Stimulated activated CD4-positive, alpha-beta T cell treated with anti-CD3 and anti-CD28 coated beads, TNF-alpha, amount 100 ng/mL, for 24 hours (primary cell): ENCODE measurements at regions not wholly inside any gene's neighbourhood (a gene's known extent, or its start where the extent isn't known, plus 50 kb on each side); places are given as distances from the start of the nearest gene placed in this dataset.

ENCODE experiments used
- DNase-seq, 3 experiments: peaks; one replicate each; pipeline ENCODE4 v3.0.0-alpha.2; 2020; ENCODE audit warnings: low read depth in 3 of 3

- no peak for DNase-seq
Observed at GRCh38 chr1:78797108-78797781, 147.6 kb downstream of the IFI44 start.

- no peak for DNase-seq
Observed at GRCh38 chr1:78799926-78800325, 150.3 kb downstream of the IFI44 start.

- no peak for DNase-seq
Observed at GRCh38 chr1:78814176-78814575, 164.5 kb downstream of the IFI44 start.

GRCh38 chr1:78825561-78825960, 175.9 kb downstream of the IFI44 start:
- no peak for DNase-seq

- DNase-seq: no peak
Observed at GRCh38 chr1:78829644-78830043, 176.9 kb downstream of the ADGRL4 start.

- no peak for DNase-seq
Observed at GRCh38 chr1:78830321-78830720, 176.2 kb downstream of the ADGRL4 start.

GRCh38 chr1:78831731-78832360, 174.7 kb downstream of the ADGRL4 start:
- DNase-seq: no peak

- no peak for DNase-seq
Observed at GRCh38 chr1:78833491-78833890, 173.0 kb downstream of the ADGRL4 start.

- no peak for DNase-seq
Observed at GRCh38 chr1:78834201-78834741, 172.3 kb downstream of the ADGRL4 start.

- DNase-seq: no peak
Observed at GRCh38 chr1:78836726-78837125, 169.8 kb downstream of the ADGRL4 start.

GRCh38 chr1:78839704-78840277, 166.7 kb downstream of the ADGRL4 start:
- peak in 1 of 3 experiments; percentile 5 for DNase-seq
